GM12878 (cell line): ENCODE measurements at regions not wholly inside any gene's neighbourhood (a gene's known extent, or its start where the extent isn't known, plus 50 kb on each side); places are given as distances from the start of the nearest gene placed in this dataset.

Experiments used
- ATF7 ChIP-seq: fragments of 450-650 bp; IDR thresholded peaks from 2 replicates; pipeline ENCODE4 v1.6.1; 2016; ENCODE audit warnings: low read depth, mild to moderate bottlenecking
- BMI1 ChIP-seq: fragments of 450-650 bp; IDR thresholded peaks from 2 replicates; pipeline ENCODE4 v1.6.1; 2016; ENCODE audit warnings: mild to moderate bottlenecking, moderate library complexity, borderline replicate concordance
- EP300 ChIP-seq, 2 experiments: fragments of 150-350 bp in 1 of 2; IDR thresholded peaks; 2 replicates each; pipeline ENCODE4 v1.6.1; 2011 to 2012; ENCODE audit warnings: low read depth in 2 of 2, low read length in 2 of 2, borderline replicate concordance in 1 of 2, improper control_type of control experiment in 1 of 2, inconsistent platforms in 1 of 2; ENCODE audit not compliant: control insufficient read depth in 1 of 2
- FOS ChIP-seq: IDR thresholded peaks from 3 replicates; pipeline ENCODE4 v1.6.1; 2011; ENCODE audit warnings: borderline replicate concordance; ENCODE audit not compliant: insufficient read length; ENCODE audit errors: extremely low read depth
- FOXK2 ChIP-seq: fragments of 450-650 bp; IDR thresholded peaks from 2 replicates; pipeline ENCODE4 v1.6.1; 2017; ENCODE audit warnings: mild to moderate bottlenecking, moderate library complexity
- IKZF1 ChIP-seq: fragments of 450-650 bp; conservative IDR thresholded peaks from 2 replicates; pipeline ENCODE4 v1.6.1; 2017; ENCODE audit warnings: antibody characterized with exemption, mild to moderate bottlenecking
- MXI1 ChIP-seq: fragments of 150-350 bp; IDR thresholded peaks from 2 replicates; pipeline ENCODE4 v1.6.1; 2011; ENCODE audit warnings: low read depth, mild to moderate bottlenecking, inconsistent platforms, low read length, improper control_type of control experiment
- NFIC ChIP-seq: IDR thresholded peaks from 2 replicates; pipeline ENCODE4 v1.6.1; 2012; ENCODE audit warnings: low read depth, mild to moderate bottlenecking, inconsistent platforms, low read length, moderate library complexity
- NRF1 ChIP-seq: conservative IDR thresholded peaks from 2 replicates; pipeline ENCODE4 v1.6.1; 2011; ENCODE audit warnings: mild to moderate bottlenecking, low read depth, low read length, improper control_type of control experiment
- PAX5 ChIP-seq: IDR thresholded peaks from 2 replicates; pipeline ENCODE4 v1.6.1; 2011; ENCODE audit warnings: low read depth, low read length, borderline replicate concordance
- PML ChIP-seq: IDR thresholded peaks from 2 replicates; pipeline ENCODE4 v1.6.1; 2012; ENCODE audit warnings: low read length, inconsistent platforms
- POLR2A ChIP-seq: IDR thresholded peaks from 2 replicates; pipeline ENCODE4 v1.6.1; 2011; ENCODE audit warnings: low read depth, mild to moderate bottlenecking, low read length
- POU2F2 ChIP-seq: IDR thresholded peaks from 3 replicates; pipeline ENCODE4 v1.6.1; 2011; ENCODE audit warnings: low read depth, mild to moderate bottlenecking, low read length, borderline replicate concordance
- RAD51 ChIP-seq: fragments of 450-650 bp; IDR thresholded peaks from 2 replicates; pipeline ENCODE4 v1.6.1; 2016; ENCODE audit warnings: moderate library complexity, mild to moderate bottlenecking, inconsistent platforms
- RUNX3 ChIP-seq: IDR thresholded peaks from 2 replicates; pipeline ENCODE4 v1.6.1; 2012; ENCODE audit warnings: low read length, inconsistent platforms
- SMC3 ChIP-seq: IDR thresholded peaks from 2 replicates; pipeline ENCODE4 v1.6.1; 2011; ENCODE audit warnings: low read length, improper control_type of control experiment, borderline replicate concordance
- TBL1XR1 ChIP-seq: IDR thresholded peaks from 2 replicates; pipeline ENCODE4 v1.6.1; 2012; ENCODE audit warnings: low read depth, low read length, improper control_type of control experiment
- ZNF207 ChIP-seq: fragments of 450-650 bp; IDR thresholded peaks from 2 replicates; pipeline ENCODE4 v1.6.1; 2014; ENCODE audit warnings: antibody characterized with exemption, mild to moderate bottlenecking, borderline replicate concordance
- ZNF24 ChIP-seq: fragments of 450-650 bp; IDR thresholded peaks from 2 replicates; pipeline ENCODE4 v1.6.1; 2017; ENCODE audit warnings: antibody characterized with exemption, mild to moderate bottlenecking
- ZSCAN29 ChIP-seq: fragments of 450-650 bp; IDR thresholded peaks from 2 replicates; pipeline ENCODE4 v1.6.1; 2017; ENCODE audit warnings: mild to moderate bottlenecking, moderate library complexity
- TF ChIP-seq, protein P1 (sequence below): fragments of 450-650 bp; IDR thresholded peaks from 2 replicates; pipeline ENCODE4 v1.6.1; 2017; ENCODE audit warnings: mild to moderate bottlenecking
- TF ChIP-seq, protein P2 (sequence below): IDR thresholded peaks from 2 replicates; pipeline ENCODE4 v1.6.1; 2011; ENCODE audit warnings: low read depth, low read length, improper control_type of control experiment, borderline replicate concordance
- TF ChIP-seq, protein P3 (sequence below): fragments of 450-650 bp; IDR thresholded peaks from 2 replicates; pipeline ENCODE4 v1.6.1; 2017; ENCODE audit warnings: antibody characterized with exemption, mild to moderate bottlenecking, moderate library complexity
- TF ChIP-seq, protein P4 (sequence below): IDR thresholded peaks from 2 replicates; pipeline ENCODE4 v1.6.1; 2012; ENCODE audit warnings: low read length, inconsistent platforms
- TF ChIP-seq, protein P5 (sequence below): fragments of 450-650 bp; IDR thresholded peaks from 2 replicates; pipeline ENCODE4 v1.6.1; 2014; ENCODE audit warnings: mild to moderate bottlenecking

DNA sequence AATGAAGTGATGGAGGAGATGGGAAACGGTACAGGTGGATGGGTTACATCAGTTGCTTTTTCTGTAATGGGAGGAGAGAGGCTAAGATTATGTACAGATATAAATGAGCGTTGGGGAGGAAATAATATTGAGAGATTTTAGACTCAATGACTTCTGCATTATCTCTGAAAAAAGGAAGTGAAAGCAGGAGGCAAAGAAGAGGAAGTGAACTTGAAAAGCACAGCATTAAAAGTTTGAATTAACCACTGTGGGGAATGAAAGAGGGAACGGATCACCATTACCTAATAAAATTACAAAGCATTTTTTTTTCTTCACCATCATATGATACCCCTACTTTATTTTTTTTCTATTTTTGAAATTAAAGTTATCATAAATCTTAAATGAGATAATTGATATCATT lies 1025.5 kb downstream of the RPA4 start (continued):
- TF ChIP-seq, protein P1, sequence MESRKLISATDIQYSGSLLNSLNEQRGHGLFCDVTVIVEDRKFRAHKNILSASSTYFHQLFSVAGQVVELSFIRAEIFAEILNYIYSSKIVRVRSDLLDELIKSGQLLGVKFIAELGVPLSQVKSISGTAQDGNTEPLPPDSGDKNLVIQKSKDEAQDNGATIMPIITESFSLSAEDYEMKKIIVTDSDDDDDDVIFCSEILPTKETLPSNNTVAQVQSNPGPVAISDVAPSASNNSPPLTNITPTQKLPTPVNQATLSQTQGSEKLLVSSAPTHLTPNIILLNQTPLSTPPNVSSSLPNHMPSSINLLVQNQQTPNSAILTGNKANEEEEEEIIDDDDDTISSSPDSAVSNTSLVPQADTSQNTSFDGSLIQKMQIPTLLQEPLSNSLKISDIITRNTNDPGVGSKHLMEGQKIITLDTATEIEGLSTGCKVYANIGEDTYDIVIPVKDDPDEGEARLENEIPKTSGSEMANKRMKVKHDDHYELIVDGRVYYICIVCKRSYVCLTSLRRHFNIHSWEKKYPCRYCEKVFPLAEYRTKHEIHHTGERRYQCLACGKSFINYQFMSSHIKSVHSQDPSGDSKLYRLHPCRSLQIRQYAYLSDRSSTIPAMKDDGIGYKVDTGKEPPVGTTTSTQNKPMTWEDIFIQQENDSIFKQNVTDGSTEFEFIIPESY, result no peak
- TF ChIP-seq ZNF207 (no peak), BMI1 (no peak), FOS (no peak), PAX5 (no peak), RUNX3 (peak; percentile 56), POLR2A (no peak), FOXK2 (no peak), POU2F2 (no peak), ZSCAN29 (no peak), PML (no peak), SMC3 (no peak), MXI1 (no peak), TBL1XR1 (no peak), NRF1 (no peak), IKZF1 (peak; percentile 35; the same call in 1 of the 2 replicates), ATF7 (peak; percentile 68), EP300 (IDR thresholded peaks at IDR 0.05; ENCODE audit: borderline replicate concordance in 1 of 2, control insufficient read depth in 1 of 2, low read depth in 2 of 2, low read length in 2 of 2) (peak in 1 of 2 experiments; percentile 63; a peak in 1 of 4 replicates), RAD51 (no peak), NFIC (no peak), ZNF24 (no peak)
- TF ChIP-seq, protein P2, sequence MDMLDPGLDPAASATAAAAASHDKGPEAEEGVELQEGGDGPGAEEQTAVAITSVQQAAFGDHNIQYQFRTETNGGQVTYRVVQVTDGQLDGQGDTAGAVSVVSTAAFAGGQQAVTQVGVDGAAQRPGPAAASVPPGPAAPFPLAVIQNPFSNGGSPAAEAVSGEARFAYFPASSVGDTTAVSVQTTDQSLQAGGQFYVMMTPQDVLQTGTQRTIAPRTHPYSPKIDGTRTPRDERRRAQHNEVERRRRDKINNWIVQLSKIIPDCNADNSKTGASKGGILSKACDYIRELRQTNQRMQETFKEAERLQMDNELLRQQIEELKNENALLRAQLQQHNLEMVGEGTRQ, result no peak
- TF ChIP-seq, protein P3, sequence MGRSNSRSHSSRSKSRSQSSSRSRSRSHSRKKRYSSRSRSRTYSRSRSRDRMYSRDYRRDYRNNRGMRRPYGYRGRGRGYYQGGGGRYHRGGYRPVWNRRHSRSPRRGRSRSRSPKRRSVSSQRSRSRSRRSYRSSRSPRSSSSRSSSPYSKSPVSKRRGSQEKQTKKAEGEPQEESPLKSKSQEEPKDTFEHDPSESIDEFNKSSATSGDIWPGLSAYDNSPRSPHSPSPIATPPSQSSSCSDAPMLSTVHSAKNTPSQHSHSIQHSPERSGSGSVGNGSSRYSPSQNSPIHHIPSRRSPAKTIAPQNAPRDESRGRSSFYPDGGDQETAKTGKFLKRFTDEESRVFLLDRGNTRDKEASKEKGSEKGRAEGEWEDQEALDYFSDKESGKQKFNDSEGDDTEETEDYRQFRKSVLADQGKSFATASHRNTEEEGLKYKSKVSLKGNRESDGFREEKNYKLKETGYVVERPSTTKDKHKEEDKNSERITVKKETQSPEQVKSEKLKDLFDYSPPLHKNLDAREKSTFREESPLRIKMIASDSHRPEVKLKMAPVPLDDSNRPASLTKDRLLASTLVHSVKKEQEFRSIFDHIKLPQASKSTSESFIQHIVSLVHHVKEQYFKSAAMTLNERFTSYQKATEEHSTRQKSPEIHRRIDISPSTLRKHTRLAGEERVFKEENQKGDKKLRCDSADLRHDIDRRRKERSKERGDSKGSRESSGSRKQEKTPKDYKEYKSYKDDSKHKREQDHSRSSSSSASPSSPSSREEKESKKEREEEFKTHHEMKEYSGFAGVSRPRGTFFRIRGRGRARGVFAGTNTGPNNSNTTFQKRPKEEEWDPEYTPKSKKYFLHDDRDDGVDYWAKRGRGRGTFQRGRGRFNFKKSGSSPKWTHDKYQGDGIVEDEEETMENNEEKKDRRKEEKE, result no peak
- TF ChIP-seq, protein P4, sequence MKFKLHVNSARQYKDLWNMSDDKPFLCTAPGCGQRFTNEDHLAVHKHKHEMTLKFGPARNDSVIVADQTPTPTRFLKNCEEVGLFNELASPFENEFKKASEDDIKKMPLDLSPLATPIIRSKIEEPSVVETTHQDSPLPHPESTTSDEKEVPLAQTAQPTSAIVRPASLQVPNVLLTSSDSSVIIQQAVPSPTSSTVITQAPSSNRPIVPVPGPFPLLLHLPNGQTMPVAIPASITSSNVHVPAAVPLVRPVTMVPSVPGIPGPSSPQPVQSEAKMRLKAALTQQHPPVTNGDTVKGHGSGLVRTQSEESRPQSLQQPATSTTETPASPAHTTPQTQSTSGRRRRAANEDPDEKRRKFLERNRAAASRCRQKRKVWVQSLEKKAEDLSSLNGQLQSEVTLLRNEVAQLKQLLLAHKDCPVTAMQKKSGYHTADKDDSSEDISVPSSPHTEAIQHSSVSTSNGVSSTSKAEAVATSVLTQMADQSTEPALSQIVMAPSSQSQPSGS, result 0 out of 2 replicates have a peak, but pooled peaks have one; percentile 38
- TF ChIP-seq, protein P5, sequence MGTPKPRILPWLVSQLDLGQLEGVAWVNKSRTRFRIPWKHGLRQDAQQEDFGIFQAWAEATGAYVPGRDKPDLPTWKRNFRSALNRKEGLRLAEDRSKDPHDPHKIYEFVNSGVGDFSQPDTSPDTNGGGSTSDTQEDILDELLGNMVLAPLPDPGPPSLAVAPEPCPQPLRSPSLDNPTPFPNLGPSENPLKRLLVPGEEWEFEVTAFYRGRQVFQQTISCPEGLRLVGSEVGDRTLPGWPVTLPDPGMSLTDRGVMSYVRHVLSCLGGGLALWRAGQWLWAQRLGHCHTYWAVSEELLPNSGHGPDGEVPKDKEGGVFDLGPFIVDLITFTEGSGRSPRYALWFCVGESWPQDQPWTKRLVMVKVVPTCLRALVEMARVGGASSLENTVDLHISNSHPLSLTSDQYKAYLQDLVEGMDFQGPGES, result no peak
